Skeletal muscle tissue (tissue), 3 donors: ENCODE measurements at regions not wholly inside any gene's neighbourhood (a gene's known extent, or its start where the extent isn't known, plus 50 kb on each side); places are given as distances from the start of the nearest gene placed in this dataset.

Source experiments
- H3K27ac ChIP-seq: one replicate; pipeline ENCODE4 v1.7.0; 2013; ENCODE audit warnings: mild to moderate bottlenecking, low read depth, low read length, inconsistent platforms
- H3K27me3 ChIP-seq, 3 donors: one replicate each; pipeline ENCODE4 v1.7.0; 2013; ENCODE audit warnings: low read length in 3 of 3; ENCODE audit not compliant: control insufficient read depth in 3 of 3, insufficient read depth in 3 of 3
- H3K36me3 ChIP-seq, 3 donors: one replicate each; pipeline ENCODE4 v1.7.0; 2013; ENCODE audit warnings: low read length in 3 of 3; ENCODE audit not compliant: control insufficient read depth in 3 of 3, insufficient read depth in 3 of 3
- H3K4me1 ChIP-seq, 3 donors: one replicate each; pipeline ENCODE4 v1.7.0; 2013; ENCODE audit warnings: low read length in 3 of 3, mild to moderate bottlenecking in 3 of 3; ENCODE audit not compliant: control insufficient read depth in 3 of 3, insufficient read depth in 3 of 3
- H3K4me3 ChIP-seq, 3 donors: one replicate each; pipeline ENCODE4 v1.7.0; 2013; ENCODE audit warnings: low read length in 3 of 3
- H3K9ac ChIP-seq, 3 donors: one replicate each; pipeline ENCODE4 v1.7.0; 2013; ENCODE audit warnings: low read length in 3 of 3, mild to moderate bottlenecking in 3 of 3, moderate library complexity in 2 of 3, low read depth in 1 of 3
- H3K9me3 ChIP-seq, 3 donors: one replicate each; pipeline ENCODE4 v1.7.0; 2013; ENCODE audit warnings: low read length in 3 of 3; ENCODE audit not compliant: control insufficient read depth in 3 of 3
- donor health status: Osteomylitis.

GRCh38 chr1:29668551-29669157, 432.3 kb downstream of the PTPRU start:
- H3K27me3 ChIP-seq = peaks cover 0 to 3% (median 0%) of the 10 kb centered on the region in 3 donors
- no peaks in the 10 kb centered on the region for H3K36me3 ChIP-seq
- H3K4me3 ChIP-seq = no peak overlapping the region
- H3K27ac ChIP-seq = no peak overlapping the region
- H3K4me1 ChIP-seq = no peaks in the 10 kb centered on the region
- H3K9me3 ChIP-seq = no peaks in the 10 kb centered on the region
- H3K9ac ChIP-seq = no peak overlapping the region

GRCh38 chr1:29667951-29668350, 431.6 kb downstream of the PTPRU start:
- Histone ChIP-seq H3K4me3 (no peak overlapping the region), H3K9me3 (no peaks in the 10 kb centered on the region), H3K27me3 (peaks cover 0 to 3% (median 0%) of the 10 kb centered on the region in 3 donors), H3K9ac (no peak overlapping the region), H3K36me3 (no peaks in the 10 kb centered on the region), H3K27ac (no peak overlapping the region), H3K4me1 (no peaks in the 10 kb centered on the region)

- no peak overlapping the region for H3K27ac ChIP-seq
- no peaks in the 10 kb centered on the region for H3K4me1 ChIP-seq
- H3K27me3 ChIP-seq = peaks cover 0 to 2% (median 0%) of the 10 kb centered on the region in 3 donors
- H3K36me3 ChIP-seq = no peaks in the 10 kb centered on the region
- H3K9ac ChIP-seq = no peak overlapping the region
- H3K4me3 ChIP-seq = no peak overlapping the region
- peaks cover 0 to 3% (median 2%) of the 10 kb centered on the region in 3 donors for H3K9me3 ChIP-seq
Measured at GRCh38 chr1:29664711-29665110, 428.4 kb downstream of the PTPRU start.

GRCh38 chr1:29658688-29659087, 422.4 kb downstream of the PTPRU start:
- Histone ChIP-seq H3K27me3 (no peaks in the 10 kb centered on the region), H3K4me3 (no peak overlapping the region), H3K27ac (no peak overlapping the region), H3K36me3 (no peaks in the 10 kb centered on the region), H3K9ac (no peak overlapping the region), H3K9me3 (peaks cover 0 to 3% (median 2%) of the 10 kb centered on the region in 3 donors), H3K4me1 (no peaks in the 10 kb centered on the region)

- H3K27ac ChIP-seq = no peak overlapping the region
- no peaks in the 10 kb centered on the region for H3K4me1 ChIP-seq
- no peaks in the 10 kb centered on the region for H3K27me3 ChIP-seq
- H3K9ac ChIP-seq = no peak overlapping the region
- no peak overlapping the region for H3K4me3 ChIP-seq
- peaks cover 0 to 3% (median 2%) of the 10 kb centered on the region in 3 donors for H3K9me3 ChIP-seq
- no peaks in the 10 kb centered on the region for H3K36me3 ChIP-seq
Measured at GRCh38 chr1:29657816-29658215, 421.5 kb downstream of the PTPRU start.

- H3K4me1 ChIP-seq = no peaks in the 10 kb centered on the region
- H3K4me3 ChIP-seq = no peak overlapping the region
- no peaks in the 10 kb centered on the region for H3K27me3 ChIP-seq
- H3K27ac ChIP-seq = no peak overlapping the region
- H3K36me3 ChIP-seq = no peaks in the 10 kb centered on the region
- no peak overlapping the region for H3K9ac ChIP-seq
- no peaks in the 10 kb centered on the region for H3K9me3 ChIP-seq
Measured at GRCh38 chr1:29655945-29656850, 419.9 kb downstream of the PTPRU start.

- Histone ChIP-seq H3K36me3 (no peaks in the 10 kb centered on the region), H3K4me3 (no peak overlapping the region), H3K27me3 (peaks cover 0 to 3% (median 3%) of the 10 kb centered on the region in 3 donors), H3K4me1 (no peaks in the 10 kb centered on the region), H3K27ac (no peak overlapping the region), H3K9me3 (no peaks in the 10 kb centered on the region), H3K9ac (no peak overlapping the region)
Measured at GRCh38 chr1:29655145-29655544, 418.8 kb downstream of the PTPRU start.

- H3K27me3 ChIP-seq = peaks cover 0 to 11% (median 8%) of the 10 kb centered on the region in 3 donors
- H3K36me3 ChIP-seq = no peaks in the 10 kb centered on the region
- no peak overlapping the region for H3K4me3 ChIP-seq
Measured at GRCh38 chr1:29653886-29654450, 417.6 kb downstream of the PTPRU start.

GRCh38 chr1:29653034-29653810, 416.9 kb downstream of the PTPRU start:
- H3K4me1 ChIP-seq = no peaks in the 10 kb centered on the region
- no peak overlapping the region for H3K9ac ChIP-seq
- peaks cover 0 to 13% (median 8%) of the 10 kb centered on the region in 3 donors for H3K27me3 ChIP-seq
- H3K27ac ChIP-seq = no peak overlapping the region
- no peaks in the 10 kb centered on the region for H3K9me3 ChIP-seq
- no peaks in the 10 kb centered on the region for H3K36me3 ChIP-seq
- no peak overlapping the region for H3K4me3 ChIP-seq

More at GRCh38 chr1:29653886-29654450, 417.6 kb downstream of the PTPRU start:
- Histone ChIP-seq H3K9ac (no peak overlapping the region), H3K27ac (no peak overlapping the region), H3K9me3 (no peaks in the 10 kb centered on the region), H3K4me1 (no peaks in the 10 kb centered on the region)
